Loucy (cell line): ENCODE measurements at regions not wholly inside any gene's neighbourhood (a gene's known extent, or its start where the extent isn't known, plus 50 kb on each side); places are given as distances from the start of the nearest gene placed in this dataset.

Source experiments
- H2AFZ ChIP-seq: fragments of 200-600 bp; sonication (generic); 2 replicates; pipeline ENCODE4 v1.6.0; 2016; ENCODE audit warnings: antibody characterized with exemption, mild to moderate bottlenecking, low read length, moderate library complexity
- H3F3A ChIP-seq: fragments of 200-600 bp; 2 replicates; pipeline ENCODE4 v1.6.0; 2016; ENCODE audit warnings: antibody characterized with exemption, low read depth, mild to moderate bottlenecking
- H3K27me3 ChIP-seq: fragments of 200-600 bp; sonication (generic); 2 replicates; pipeline ENCODE4 v1.6.1; 2014; ENCODE audit warnings: low read length, mild to moderate bottlenecking; ENCODE audit not compliant: insufficient read depth, poor library complexity, severe bottlenecking
- H3K36me3 ChIP-seq: fragments of 200-600 bp; sonication (generic); 2 replicates; pipeline ENCODE4 v1.6.1; 2016; ENCODE audit warnings: low read length; ENCODE audit not compliant: insufficient read depth
- H3K4me1 ChIP-seq: fragments of 200-600 bp; sonication (generic); 2 replicates; pipeline ENCODE4 v1.5.1; 2014; ENCODE audit warnings: low read length, mild to moderate bottlenecking; ENCODE audit not compliant: insufficient read depth, poor library complexity, severe bottlenecking
- H3K4me2 ChIP-seq: fragments of 200-600 bp; sonication (generic); 2 replicates; pipeline ENCODE4 v1.6.0; 2014; ENCODE audit warnings: antibody characterized with exemption, low read length, low read depth, mild to moderate bottlenecking; ENCODE audit not compliant: poor library complexity, severe bottlenecking
- H3K4me3 ChIP-seq: fragments of 200-600 bp; sonication (generic); 2 replicates; pipeline ENCODE4 v1.5.1; 2014; ENCODE audit warnings: low read length, mild to moderate bottlenecking, mixed read lengths; ENCODE audit not compliant: poor library complexity, severe bottlenecking
- H3K79me2 ChIP-seq: fragments of 200-600 bp; sonication (generic); 2 replicates; pipeline ENCODE4 v1.6.1; 2014; ENCODE audit warnings: low read length; ENCODE audit not compliant: insufficient read depth
- H3K9ac ChIP-seq: fragments of 200-600 bp; sonication (generic); 2 replicates; pipeline ENCODE4 v1.6.0; 2014; ENCODE audit warnings: mild to moderate bottlenecking, low read depth, low read length, moderate library complexity; ENCODE audit not compliant: poor library complexity, severe bottlenecking
- H3K9me2 ChIP-seq: fragments of 200-600 bp; sonication (generic); replicated peaks from 2 replicates; pipeline ENCODE4 v1.6.1; 2016; ENCODE audit warnings: low read depth, low read length, mixed read lengths
- H3K9me3 ChIP-seq: fragments of 200-600 bp; sonication (generic); 2 replicates; pipeline ENCODE4 v1.6.1; 2014; ENCODE audit warnings: mild to moderate bottlenecking, antibody characterized with exemption, low read length, low read depth; ENCODE audit not compliant: insufficient read depth
- H4K20me1 ChIP-seq: fragments of 200-600 bp; sonication (generic); 2 replicates; pipeline ENCODE4 v1.6.0; 2014; ENCODE audit warnings: antibody characterized with exemption, low read length, mild to moderate bottlenecking; ENCODE audit not compliant: insufficient read depth, poor library complexity, severe bottlenecking
- EZH2phosphoT487 ChIP-seq: fragments of 200-600 bp; IDR thresholded peaks from 2 replicates; pipeline ENCODE4 v1.6.1; 2018; ENCODE audit warnings: antibody characterized with exemption, mild to moderate bottlenecking, moderate library complexity, borderline replicate concordance
- TF ChIP-seq, protein P1 (sequence below): fragments of 200-600 bp; sonication (generic); conservative IDR thresholded peaks from 2 replicates; pipeline ENCODE4 v1.5.1; 2014; ENCODE audit warnings: mild to moderate bottlenecking, antibody characterized with exemption, low read length

DNA sequence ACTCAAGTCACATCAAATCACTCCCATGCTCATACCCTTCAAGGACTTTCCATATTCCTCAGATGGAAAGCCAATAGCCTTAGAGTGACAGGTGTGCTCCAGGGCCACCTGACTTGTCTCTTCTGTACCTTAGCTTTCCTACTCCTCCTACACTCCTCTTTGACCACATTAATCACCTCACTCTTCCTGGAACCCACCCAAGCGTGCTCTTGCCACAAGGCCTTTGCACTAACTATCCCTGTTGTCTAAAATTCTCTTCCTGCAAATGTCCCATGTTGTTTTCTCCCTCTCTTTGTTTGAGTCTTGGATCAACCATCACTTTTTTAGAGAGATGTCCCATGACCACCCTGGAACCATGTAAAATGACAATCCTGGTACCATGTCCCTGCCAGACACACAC, 244.1 kb downstream of the AASDHPPT start:
- Histone ChIP-seq H3K9me2 (no peaks in the 10 kb centered on the region), H3K9ac (no peak overlapping the region), H3K36me3 (no peaks in the 10 kb centered on the region), H3K4me2 (no peak overlapping the region), H4K20me1 (no peaks in the 10 kb centered on the region), H3K4me3 (no peak overlapping the region), H3K27me3 (no peaks in the 10 kb centered on the region), H3K79me2 (no peaks in the 10 kb centered on the region), H3K9me3 (no peaks in the 10 kb centered on the region), H3K4me1 (no peaks in the 10 kb centered on the region), H3F3A (no peaks in the 10 kb centered on the region), H2AFZ (no peak overlapping the region)
- TF ChIP-seq EZH2phosphoT487: no peak
- TF ChIP-seq, protein P1, sequence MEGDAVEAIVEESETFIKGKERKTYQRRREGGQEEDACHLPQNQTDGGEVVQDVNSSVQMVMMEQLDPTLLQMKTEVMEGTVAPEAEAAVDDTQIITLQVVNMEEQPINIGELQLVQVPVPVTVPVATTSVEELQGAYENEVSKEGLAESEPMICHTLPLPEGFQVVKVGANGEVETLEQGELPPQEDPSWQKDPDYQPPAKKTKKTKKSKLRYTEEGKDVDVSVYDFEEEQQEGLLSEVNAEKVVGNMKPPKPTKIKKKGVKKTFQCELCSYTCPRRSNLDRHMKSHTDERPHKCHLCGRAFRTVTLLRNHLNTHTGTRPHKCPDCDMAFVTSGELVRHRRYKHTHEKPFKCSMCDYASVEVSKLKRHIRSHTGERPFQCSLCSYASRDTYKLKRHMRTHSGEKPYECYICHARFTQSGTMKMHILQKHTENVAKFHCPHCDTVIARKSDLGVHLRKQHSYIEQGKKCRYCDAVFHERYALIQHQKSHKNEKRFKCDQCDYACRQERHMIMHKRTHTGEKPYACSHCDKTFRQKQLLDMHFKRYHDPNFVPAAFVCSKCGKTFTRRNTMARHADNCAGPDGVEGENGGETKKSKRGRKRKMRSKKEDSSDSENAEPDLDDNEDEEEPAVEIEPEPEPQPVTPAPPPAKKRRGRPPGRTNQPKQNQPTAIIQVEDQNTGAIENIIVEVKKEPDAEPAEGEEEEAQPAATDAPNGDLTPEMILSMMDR: no peak

DNA sequence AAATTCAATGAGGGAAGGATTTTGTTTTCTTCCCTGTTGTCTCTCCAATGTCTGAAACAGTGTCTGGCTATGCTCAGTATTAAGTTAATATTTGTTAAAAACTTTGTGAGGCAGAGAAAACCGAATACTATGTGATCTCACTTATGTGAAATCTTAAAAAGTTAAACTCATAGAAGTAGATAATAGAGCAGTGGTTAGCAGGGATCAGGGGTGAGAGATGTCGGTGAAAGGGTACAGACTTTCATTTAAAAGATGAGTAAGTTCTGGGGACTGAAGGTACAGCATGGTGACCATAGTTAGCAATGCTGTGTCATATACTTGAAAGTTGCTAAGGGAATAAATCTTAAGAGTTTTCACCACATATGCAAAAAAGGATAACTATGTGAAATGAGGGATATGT, 244.6 kb downstream of the AASDHPPT start:
- Histone ChIP-seq H3K4me1 (no peaks in the 10 kb centered on the region), H2AFZ (no peak overlapping the region), H3K4me3 (no peak overlapping the region), H3K36me3 (no peaks in the 10 kb centered on the region), H3F3A (no peaks in the 10 kb centered on the region), H3K79me2 (no peaks in the 10 kb centered on the region), H3K9me3 (no peaks in the 10 kb centered on the region), H3K4me2 (no peak overlapping the region), H4K20me1 (no peaks in the 10 kb centered on the region), H3K9ac (no peak overlapping the region), H3K9me2 (no peaks in the 10 kb centered on the region), H3K27me3 (no peaks in the 10 kb centered on the region)
- TF ChIP-seq EZH2phosphoT487: no peak
- TF ChIP-seq, protein P1: no peak

DNA sequence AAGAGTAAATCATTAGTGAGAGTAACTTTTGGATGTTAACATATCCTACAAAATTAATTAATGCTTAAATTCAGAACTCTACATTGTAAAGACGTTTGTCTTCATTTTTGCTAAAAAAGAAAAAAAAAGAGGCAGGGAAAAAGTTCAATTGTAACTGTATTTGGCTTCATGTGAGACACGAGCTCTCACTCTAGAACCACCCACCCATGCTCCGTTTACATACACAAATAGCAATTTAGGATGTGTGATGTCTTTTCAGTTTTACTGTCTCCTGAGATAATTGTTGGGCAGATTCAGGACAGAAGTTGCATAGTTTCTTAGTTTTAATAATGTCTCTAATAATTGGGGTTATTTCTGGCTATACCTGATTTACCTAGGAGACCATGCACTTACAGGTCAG, 248.6 kb downstream of the AASDHPPT start:
- no peaks in the 10 kb centered on the region for H3K9me3 ChIP-seq
- H4K20me1 ChIP-seq: no peaks in the 10 kb centered on the region
- no peaks in the 10 kb centered on the region for H3K79me2 ChIP-seq
- no peaks in the 10 kb centered on the region for H3K9me2 ChIP-seq
- no peaks in the 10 kb centered on the region for H3K27me3 ChIP-seq
- H3F3A ChIP-seq: no peaks in the 10 kb centered on the region
- no peak overlapping the region for H3K9ac ChIP-seq
- no peaks in the 10 kb centered on the region for H3K4me1 ChIP-seq
- no peak overlapping the region for H3K4me2 ChIP-seq
- no peaks in the 10 kb centered on the region for H3K36me3 ChIP-seq
- no peak for TF ChIP-seq EZH2phosphoT487
- TF ChIP-seq, protein P1: no peak
- H3K4me3 ChIP-seq: no peak overlapping the region
- H2AFZ ChIP-seq: no peak overlapping the region
